ENCODE measurements at regions not wholly inside any gene's neighbourhood (a gene's known extent, or its start where the extent isn't known, plus 50 kb on each side); places are given as distances from the start of the nearest gene placed in this dataset.

DNA sequence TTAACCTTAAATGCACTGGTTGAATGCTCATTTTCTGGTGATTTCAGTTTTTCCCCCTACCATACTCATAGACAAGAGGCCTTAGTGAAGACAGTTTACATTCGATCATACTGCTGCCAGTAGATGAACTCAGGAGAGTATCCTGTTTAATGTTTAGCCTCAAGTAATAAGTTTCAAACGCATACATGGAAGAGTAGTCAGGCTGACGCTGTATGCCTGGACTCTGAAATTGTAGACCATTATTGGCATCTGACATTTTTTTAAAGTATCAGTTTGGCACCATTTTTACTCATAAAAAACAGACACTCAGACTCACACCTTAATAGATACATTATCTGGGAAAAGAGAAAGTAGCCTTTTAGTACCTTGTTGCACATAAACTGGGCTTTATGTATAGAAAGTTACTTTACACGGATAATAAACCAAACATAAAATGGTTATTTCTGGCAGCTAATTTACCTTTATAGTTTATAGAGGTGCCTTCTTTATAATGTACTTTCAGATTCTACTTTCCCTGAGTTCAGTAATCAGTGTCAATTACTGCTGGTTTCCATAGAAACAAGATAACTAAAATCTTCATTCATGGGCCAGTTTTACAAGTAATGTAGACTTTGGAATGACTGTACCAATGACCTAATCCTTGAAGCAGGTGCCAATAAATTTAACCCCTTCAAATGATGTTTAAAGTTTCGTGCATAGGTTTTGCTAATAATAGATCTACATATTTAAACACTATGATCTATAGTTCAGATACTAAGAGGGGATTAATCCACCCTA lies 183.8 kb upstream of the ITGA1 start:
- no peak overlapping the region for H3K4me3 Mint-ChIP-seq
- H3K27ac Mint-ChIP-seq, result no peak overlapping the region
- H3K27me3 Mint-ChIP-seq (ENCODE audit: insufficient read depth), result peaks cover 3% of the 10 kb centered on the region; the same call in 1 of the 2 replicates
- H3K9me3 Mint-ChIP-seq, result no peaks in the 10 kb centered on the region
- H3K4me1 Mint-ChIP-seq (ENCODE audit: low read depth), result no peaks in the 10 kb centered on the region
- TF ChIP-seq, protein P1, sequence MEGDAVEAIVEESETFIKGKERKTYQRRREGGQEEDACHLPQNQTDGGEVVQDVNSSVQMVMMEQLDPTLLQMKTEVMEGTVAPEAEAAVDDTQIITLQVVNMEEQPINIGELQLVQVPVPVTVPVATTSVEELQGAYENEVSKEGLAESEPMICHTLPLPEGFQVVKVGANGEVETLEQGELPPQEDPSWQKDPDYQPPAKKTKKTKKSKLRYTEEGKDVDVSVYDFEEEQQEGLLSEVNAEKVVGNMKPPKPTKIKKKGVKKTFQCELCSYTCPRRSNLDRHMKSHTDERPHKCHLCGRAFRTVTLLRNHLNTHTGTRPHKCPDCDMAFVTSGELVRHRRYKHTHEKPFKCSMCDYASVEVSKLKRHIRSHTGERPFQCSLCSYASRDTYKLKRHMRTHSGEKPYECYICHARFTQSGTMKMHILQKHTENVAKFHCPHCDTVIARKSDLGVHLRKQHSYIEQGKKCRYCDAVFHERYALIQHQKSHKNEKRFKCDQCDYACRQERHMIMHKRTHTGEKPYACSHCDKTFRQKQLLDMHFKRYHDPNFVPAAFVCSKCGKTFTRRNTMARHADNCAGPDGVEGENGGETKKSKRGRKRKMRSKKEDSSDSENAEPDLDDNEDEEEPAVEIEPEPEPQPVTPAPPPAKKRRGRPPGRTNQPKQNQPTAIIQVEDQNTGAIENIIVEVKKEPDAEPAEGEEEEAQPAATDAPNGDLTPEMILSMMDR (IDR thresholded peaks at IDR 0.05), result no peak
- no peaks in the 10 kb centered on the region for H3K36me3 Mint-ChIP-seq (ENCODE audit: low read depth)
- no peak for DNase-seq

DNA sequence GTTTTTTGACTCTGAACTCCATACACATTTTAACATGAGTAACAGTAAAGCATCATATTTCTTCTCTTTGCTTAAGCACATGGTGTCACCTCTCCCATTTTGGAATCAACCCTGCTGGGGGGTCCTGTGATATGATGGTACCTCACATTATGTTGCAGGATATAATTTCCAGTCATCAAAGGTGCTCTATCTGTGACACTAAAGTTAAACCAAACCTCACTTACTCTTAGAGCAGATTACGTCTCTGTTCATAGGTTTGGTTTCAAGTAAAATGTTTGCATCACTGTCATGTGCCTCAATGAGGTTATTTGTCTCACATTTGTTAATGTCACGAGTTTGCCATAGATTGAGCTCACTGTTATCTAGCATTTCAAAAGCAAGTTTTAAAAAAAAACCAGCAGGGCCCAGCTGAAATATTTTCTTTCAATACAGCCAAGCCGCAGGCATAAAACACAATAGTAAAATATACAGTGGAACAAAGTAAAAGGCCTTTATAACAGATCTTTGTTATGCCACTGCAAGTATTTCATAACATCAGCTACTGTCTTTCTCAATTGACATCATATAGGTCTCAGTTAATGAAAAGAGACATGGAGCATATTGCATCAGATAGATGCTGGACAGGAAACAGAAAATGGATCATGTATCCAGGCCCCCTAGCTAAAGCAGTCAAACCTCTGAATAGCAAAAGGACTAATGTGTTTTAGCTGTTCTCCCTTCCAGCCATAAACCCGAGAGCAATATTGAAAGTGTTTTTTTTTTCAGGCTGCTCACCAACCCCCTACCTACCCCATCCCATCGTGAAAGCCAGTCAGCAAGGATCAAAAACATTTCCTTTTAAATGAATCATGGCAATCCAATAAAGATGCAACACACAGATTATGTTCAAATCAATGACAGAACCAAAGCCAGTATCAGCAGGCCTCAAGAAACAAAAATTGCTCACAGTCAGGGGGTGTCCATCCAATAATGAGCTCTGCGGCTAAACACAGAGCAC lies 182.1 kb upstream of the ITGA1 start:
- no peak for DNase-seq
- Mint-ChIP-seq H3K9me3 (no peaks in the 10 kb centered on the region), H3K36me3 (ENCODE audit: low read depth) (no peaks in the 10 kb centered on the region), H3K4me1 (ENCODE audit: low read depth) (no peaks in the 10 kb centered on the region), H3K27me3 (ENCODE audit: insufficient read depth) (peaks cover 3% of the 10 kb centered on the region; the same call in 1 of the 2 replicates), H3K4me3 (no peak overlapping the region), H3K27ac (no peak overlapping the region)
- TF ChIP-seq, protein P1 (IDR thresholded peaks at IDR 0.05), result no peak

DNA sequence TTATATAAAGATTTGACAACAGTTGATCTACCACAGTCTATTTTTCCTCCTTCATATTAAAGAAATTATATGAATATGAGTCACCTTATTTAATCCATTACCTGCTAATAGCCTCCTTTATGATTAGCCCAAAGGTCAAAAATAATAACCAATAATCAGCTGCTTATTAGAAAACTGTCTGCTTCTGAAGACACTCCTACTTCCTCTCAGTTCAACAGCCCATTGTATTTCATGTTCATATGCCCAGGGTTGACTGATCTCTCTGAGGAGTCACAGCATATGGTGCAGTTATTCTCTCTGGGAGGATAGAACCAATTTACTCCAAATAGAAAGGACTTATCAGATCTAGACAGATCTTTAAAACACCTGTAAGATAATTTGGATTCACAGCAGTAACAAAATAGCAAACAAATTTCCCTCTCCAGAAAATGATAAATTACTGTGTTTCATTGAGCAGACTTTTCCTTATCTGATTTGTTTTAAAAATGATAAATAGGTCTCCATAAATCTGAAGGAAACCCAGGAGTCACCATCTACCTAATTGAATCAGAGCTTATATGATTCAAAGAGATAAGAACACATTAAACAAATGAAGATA lies 180.4 kb upstream of the ITGA1 start:
- Mint-ChIP-seq H3K27me3 (ENCODE audit: insufficient read depth) (peaks cover 3% of the 10 kb centered on the region; the same call in 1 of the 2 replicates), H3K9me3 (no peaks in the 10 kb centered on the region), H3K4me3 (no peak overlapping the region), H3K36me3 (ENCODE audit: low read depth) (no peaks in the 10 kb centered on the region), H3K27ac (no peak overlapping the region), H3K4me1 (ENCODE audit: low read depth) (no peaks in the 10 kb centered on the region)
- TF ChIP-seq, protein P1 (IDR thresholded peaks at IDR 0.05), result no peak
- DNase-seq, result no peak

- Mint-ChIP-seq H3K27ac (no peak overlapping the region), H3K4me1 (ENCODE audit: low read depth) (no peaks in the 10 kb centered on the region), H3K36me3 (ENCODE audit: low read depth) (no peaks in the 10 kb centered on the region), H3K4me3 (no peak overlapping the region), H3K9me3 (no peaks in the 10 kb centered on the region), H3K27me3 (ENCODE audit: insufficient read depth) (peaks cover 9% of the 10 kb centered on the region; the same call in 1 of the 2 replicates)
- DNase-seq, result no peak
- TF ChIP-seq, protein P1 (IDR thresholded peaks at IDR 0.05), result no peak
These were observed 167.4 kb upstream of the ITGA1 start for GRCh38 chr5:52620315-52620714.

- no peak overlapping the region for H3K27ac Mint-ChIP-seq
- H3K4me3 Mint-ChIP-seq, result no peak overlapping the region
- no peaks in the 10 kb centered on the region for H3K36me3 Mint-ChIP-seq (ENCODE audit: low read depth)
- DNase-seq, result no peak
- TF ChIP-seq, protein P1 (IDR thresholded peaks at IDR 0.05), result no peak
- no peaks in the 10 kb centered on the region for H3K4me1 Mint-ChIP-seq (ENCODE audit: low read depth)
- no peaks in the 10 kb centered on the region for H3K9me3 Mint-ChIP-seq
- H3K27me3 Mint-ChIP-seq (ENCODE audit: insufficient read depth), result peaks cover 9% of the 10 kb centered on the region; the same call in 1 of the 2 replicates
These were observed 164.4 kb upstream of the ITGA1 start for GRCh38 chr5:52623291-52623690.
